HCT116 (cell line): ENCODE measurements at regions not wholly inside any gene's neighbourhood (a gene's known extent, or its start where the extent isn't known, plus 50 kb on each side); places are given as distances from the start of the nearest gene placed in this dataset.

Source experiments
- CTCF ChIP-seq, 3 experiments: fragments of 200-600 bp in 1 of 3; sonication (generic) in 1 of 3; IDR thresholded peaks in 2 of 3; conservative IDR thresholded peaks in 1 of 3; 2 replicates each; pipeline ENCODE4 v1.5.1; 2012 to 2017; ENCODE audit warnings: low read depth in 2 of 3, low read length in 2 of 3, antibody characterized with exemption in 1 of 3, borderline replicate concordance in 1 of 3, control low read depth in 1 of 3, mild to moderate bottlenecking in 1 of 3, mixed read lengths in 1 of 3, mixed run types in 1 of 3, moderate library complexity in 1 of 3; ENCODE audit not compliant: insufficient read depth in 1 of 3
- EGR1 ChIP-seq: IDR thresholded peaks from 2 replicates; pipeline ENCODE4 v1.6.1; 2012; ENCODE audit warnings: low read depth
- EZH2 ChIP-seq: fragments of 200-600 bp; sonication (generic); IDR thresholded peaks from 2 replicates; pipeline ENCODE4 v1.6.1; 2017; ENCODE audit warnings: antibody characterized with exemption, mixed run types
- EZH2phosphoT487 ChIP-seq: fragments of 200-600 bp; IDR thresholded peaks from 2 replicates; pipeline ENCODE4 v1.6.1; 2018; ENCODE audit warnings: antibody characterized with exemption, borderline replicate concordance
- MAX ChIP-seq: IDR thresholded peaks from 2 replicates; pipeline ENCODE4 v1.6.1; 2012
- RAD21 ChIP-seq: IDR thresholded peaks from 2 replicates; pipeline ENCODE4 v1.6.1; 2012; ENCODE audit warnings: low read depth, mild to moderate bottlenecking
- REST ChIP-seq: IDR thresholded peaks from 2 replicates; pipeline ENCODE4 v1.6.1; 2012; ENCODE audit warnings: low read depth
- SP1 ChIP-seq: IDR thresholded peaks from 2 replicates; pipeline ENCODE4 v1.6.1; 2012; ENCODE audit warnings: low read depth
- ZBTB33 ChIP-seq: IDR thresholded peaks from 2 replicates; pipeline ENCODE4 v1.6.1; 2011; ENCODE audit warnings: mild to moderate bottlenecking, low read length, moderate library complexity; ENCODE audit not compliant: insufficient replicate concordance; ENCODE audit errors: extremely low read depth
- ZNF274 ChIP-seq: fragments of 200-500 bp; sonication (Bioruptor generic); IDR thresholded peaks from 2 replicates; pipeline ENCODE4 v1.6.1; 2014; ENCODE audit warnings: mild to moderate bottlenecking, low read depth, low read length, inconsistent platforms

GRCh38 chr10:63711361-63711760, 190.2 kb downstream of the REEP3 start:
- TF ChIP-seq ZBTB33 (no peak), CTCF (IDR thresholded peaks at IDR 0.05 in 2 of 3, conservative IDR thresholded peaks at IDR 0.05 in 1 of 3; ENCODE audit: borderline replicate concordance in 1 of 3, insufficient read depth in 1 of 3, low read depth in 2 of 3, low read length in 2 of 3) (no peak), ZNF274 (no peak), EZH2 (no peak), SP1 (no peak), EGR1 (no peak), MAX (no peak), REST (no peak), EZH2phosphoT487 (no peak), RAD21 (no peak)
